ENCODE measurements at regions not wholly inside any gene's neighbourhood (a gene's known extent, or its start where the extent isn't known, plus 50 kb on each side); places are given as distances from the start of the nearest gene placed in this dataset.

- no peak overlapping the region for H3K4me3 ChIP-seq
- no peak overlapping the region for H3K27ac ChIP-seq (replicated peaks)
- H3K36me3 ChIP-seq = no peaks in the 10 kb centered on the region
- intact Hi-C loops (cut with micrococcal nuclease) = no loop called here
- TF ChIP-seq CTCF (IDR thresholded peaks at IDR 0.05; ENCODE audit: borderline replicate concordance) = no peak
- peaks cover 13% of the 10 kb centered on the region for H3K27me3 ChIP-seq (ENCODE audit: low read depth)
- DNase-seq = no peak
- no peaks in the 10 kb centered on the region for H3K4me1 ChIP-seq
- H3K9me3 ChIP-seq (replicated peaks) = peaks cover 7% of the 10 kb centered on the region
Measured at GRCh38 chr7:54963155-54963554, 55.7 kb upstream of the EGFR start.

- H3K36me3 ChIP-seq = no peaks in the 10 kb centered on the region
- DNase-seq = no peak
- TF ChIP-seq CTCF (IDR thresholded peaks at IDR 0.05; ENCODE audit: borderline replicate concordance) = no peak
Measured at GRCh38 chr7:54964136-54964535, 54.7 kb upstream of the EGFR start.

GRCh38 chr7:54967377-54967776, 51.4 kb upstream of the EGFR start:
- TF ChIP-seq CTCF (IDR thresholded peaks at IDR 0.05; ENCODE audit: borderline replicate concordance) = no peak
- H3K9me3 ChIP-seq (replicated peaks) = peaks cover 16% of the 10 kb centered on the region
- H3K4me3 ChIP-seq = no peak overlapping the region
- intact Hi-C loops (cut with micrococcal nuclease) = no loop called here
- peaks cover 15% of the 10 kb centered on the region for H3K27me3 ChIP-seq (ENCODE audit: low read depth)
- H3K4me1 ChIP-seq = no peaks in the 10 kb centered on the region
- DNase-seq = no peak
- no peak overlapping the region for H3K27ac ChIP-seq (replicated peaks)
- no peaks in the 10 kb centered on the region for H3K36me3 ChIP-seq

More at GRCh38 chr7:54964136-54964535, 54.7 kb upstream of the EGFR start:
- H3K27me3 ChIP-seq (ENCODE audit: low read depth) = peaks cover 9% of the 10 kb centered on the region
- intact Hi-C loops (cut with micrococcal nuclease) = no loop called here
- H3K4me3 ChIP-seq = no peak overlapping the region
- no peaks in the 10 kb centered on the region for H3K4me1 ChIP-seq
- peaks cover 7% of the 10 kb centered on the region for H3K9me3 ChIP-seq (replicated peaks)
- H3K27ac ChIP-seq (replicated peaks) = no peak overlapping the region

- peaks cover 21% of the 10 kb centered on the region for H3K9me3 ChIP-seq (replicated peaks)
- H3K36me3 ChIP-seq = no peaks in the 10 kb centered on the region
- no peak for TF ChIP-seq CTCF (IDR thresholded peaks at IDR 0.05; ENCODE audit: borderline replicate concordance)
- no peaks in the 10 kb centered on the region for H3K4me1 ChIP-seq
- H3K27me3 ChIP-seq (ENCODE audit: low read depth) = peaks cover 15% of the 10 kb centered on the region
- intact Hi-C loops (cut with micrococcal nuclease) = no loop called here
- no peak for DNase-seq
- no peak overlapping the region for H3K4me3 ChIP-seq
- no peak overlapping the region for H3K27ac ChIP-seq (replicated peaks)
Measured at GRCh38 chr7:54968018-54968417, 50.8 kb upstream of the EGFR start.
